Stomach (tissue), 4 donors: ENCODE measurements at regions not wholly inside any gene's neighbourhood (a gene's known extent, or its start where the extent isn't known, plus 50 kb on each side); places are given as distances from the start of the nearest gene placed in this dataset.
A peak's percentile ranks its signal among the peaks of the same experiment; 100 is the strongest.

Source experiments
- EP300 ChIP-seq: sonication (generic); formaldehyde crosslinking; IDR thresholded peaks from one replicate; pipeline ENCODE4 v1.6.1; 2017; ENCODE audit warnings: antibody characterized with exemption
- TF ChIP-seq, protein P1 (sequence below), 7 experiments: fragments of 450-650 bp in 4 of 7; fragments of 200-600 bp in 3 of 7; sonication (generic) in 3 of 7; IDR thresholded peaks; one replicate each; pipeline ENCODE4 v1.5.1; 2016 to 2019; ENCODE audit warnings: antibody characterized with exemption in 7 of 7, control low read depth in 2 of 7, mild to moderate bottlenecking in 1 of 7

DNA sequence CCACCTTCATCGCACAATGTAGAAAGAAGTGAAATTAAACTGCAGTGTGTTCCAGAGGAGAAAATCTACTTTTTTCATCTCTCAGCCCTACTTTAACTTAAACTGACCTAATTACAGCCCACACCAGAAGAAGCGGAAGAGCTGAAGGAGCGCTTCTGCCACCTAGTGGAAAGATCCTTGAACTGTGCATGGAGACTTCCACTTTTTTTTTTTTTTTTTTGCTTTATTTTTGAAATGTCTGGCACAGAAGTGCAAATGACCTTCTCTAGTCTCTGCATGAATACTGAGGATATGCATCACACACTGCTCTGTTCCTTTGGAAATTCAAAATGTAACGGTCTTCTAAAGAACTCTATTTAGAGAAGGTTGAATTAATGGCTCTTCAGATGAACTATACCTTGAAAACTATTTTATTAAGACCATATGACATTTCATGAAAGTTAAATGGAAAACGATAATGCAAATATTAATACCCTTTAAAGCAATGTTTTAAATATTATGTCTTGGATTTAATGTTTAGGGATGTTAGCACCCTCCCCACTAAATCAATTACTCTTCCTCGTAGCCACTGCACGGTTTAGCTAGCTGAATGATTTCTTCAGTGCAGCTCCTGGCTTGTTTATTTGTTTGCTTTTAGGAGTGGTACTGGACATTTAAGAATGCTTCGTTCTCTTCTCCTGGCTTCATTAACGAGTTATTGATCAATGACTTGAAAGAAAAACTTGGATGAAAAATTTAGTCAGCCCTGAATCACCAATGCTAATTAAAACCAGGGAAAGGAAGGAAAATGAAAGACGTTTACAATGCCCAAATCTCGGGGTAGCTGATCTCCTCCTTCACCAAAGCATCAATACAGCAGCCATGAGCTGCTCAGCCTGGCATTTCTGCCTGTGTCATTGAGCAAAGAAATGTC lies 569.6 kb upstream of the GJE1 start:
- TF ChIP-seq, protein P1, sequence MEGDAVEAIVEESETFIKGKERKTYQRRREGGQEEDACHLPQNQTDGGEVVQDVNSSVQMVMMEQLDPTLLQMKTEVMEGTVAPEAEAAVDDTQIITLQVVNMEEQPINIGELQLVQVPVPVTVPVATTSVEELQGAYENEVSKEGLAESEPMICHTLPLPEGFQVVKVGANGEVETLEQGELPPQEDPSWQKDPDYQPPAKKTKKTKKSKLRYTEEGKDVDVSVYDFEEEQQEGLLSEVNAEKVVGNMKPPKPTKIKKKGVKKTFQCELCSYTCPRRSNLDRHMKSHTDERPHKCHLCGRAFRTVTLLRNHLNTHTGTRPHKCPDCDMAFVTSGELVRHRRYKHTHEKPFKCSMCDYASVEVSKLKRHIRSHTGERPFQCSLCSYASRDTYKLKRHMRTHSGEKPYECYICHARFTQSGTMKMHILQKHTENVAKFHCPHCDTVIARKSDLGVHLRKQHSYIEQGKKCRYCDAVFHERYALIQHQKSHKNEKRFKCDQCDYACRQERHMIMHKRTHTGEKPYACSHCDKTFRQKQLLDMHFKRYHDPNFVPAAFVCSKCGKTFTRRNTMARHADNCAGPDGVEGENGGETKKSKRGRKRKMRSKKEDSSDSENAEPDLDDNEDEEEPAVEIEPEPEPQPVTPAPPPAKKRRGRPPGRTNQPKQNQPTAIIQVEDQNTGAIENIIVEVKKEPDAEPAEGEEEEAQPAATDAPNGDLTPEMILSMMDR (IDR thresholded peaks at IDR 0.05): peak in 5 of 7 experiments; percentile 70 to 84 (median 79)
- TF ChIP-seq EP300: no peak
